A673 (cell line): ENCODE measurements at regions not wholly inside any gene's neighbourhood (a gene's known extent, or its start where the extent isn't known, plus 50 kb on each side); places are given as distances from the start of the nearest gene placed in this dataset.

Experiments used
- BruUV-seq: library from RNA; stranded (reverse); fragments of 400-500 nt; replicated peaks from 2 replicates; lab custom pipeline; 2021; lab: Mats Ljungman, UMichigan
- CTCF ChIA-PET: fragments of 300-600 bp; sonication (Branson Sonifier 250); formaldehyde crosslinking; loops from one replicate; lab custom pipeline; 2022; ENCODE audit warnings: antibody characterized with exemption; lab: Charles Lee
- POLR2A ChIA-PET: fragments of 300-600 bp; sonication (Branson Sonifier 250); formaldehyde crosslinking; loops from one replicate; lab custom pipeline; 2022; ENCODE audit warnings: antibody characterized with exemption; ENCODE audit not compliant: low non-redundant PET; lab: Charles Lee
- DNase-seq: peaks from one replicate; pipeline ENCODE4 v3.0.0-alpha.2; 2015; ENCODE audit warnings: low spot score
- H3K27ac ChIP-seq: fragments of 200-600 bp; sonication (generic); 2 replicates; pipeline ENCODE4 v1.5.1; 2016; ENCODE audit warnings: mixed run types, low read depth, mild to moderate bottlenecking, mixed read lengths, antibody characterized with exemption, low read length; ENCODE audit not compliant: poor library complexity, severe bottlenecking
- H3K27me3 ChIP-seq: fragments of 200-600 bp; sonication (generic); replicated peaks from 2 replicates; pipeline ENCODE4 v1.6.1; 2017; ENCODE audit warnings: mixed run types, low read depth, mild to moderate bottlenecking, mixed read lengths, antibody characterized with exemption, low read length; ENCODE audit not compliant: insufficient read depth, poor library complexity
- H3K36me3 ChIP-seq: fragments of 200-600 bp; sonication (generic); 2 replicates; pipeline ENCODE4 v1.6.1; 2016; ENCODE audit warnings: mixed run types, mild to moderate bottlenecking, mixed read lengths, antibody characterized with exemption, low read length; ENCODE audit not compliant: insufficient read depth, poor library complexity, severe bottlenecking
- H3K4me1 ChIP-seq: fragments of 200-600 bp; sonication (generic); 2 replicates; pipeline ENCODE4 v1.6.1; 2017; ENCODE audit warnings: mixed run types, mild to moderate bottlenecking, mixed read lengths, antibody characterized with exemption, low read length; ENCODE audit not compliant: insufficient read depth, poor library complexity, severe bottlenecking
- H3K4me3 ChIP-seq: fragments of 200-600 bp; sonication (generic); 2 replicates; pipeline ENCODE4 v1.5.1; 2016; ENCODE audit warnings: low read depth, mixed run types, mild to moderate bottlenecking, mixed read lengths, low read length; ENCODE audit not compliant: poor library complexity, severe bottlenecking
- H3K9me3 ChIP-seq: fragments of 200-600 bp; sonication (generic); 2 replicates; pipeline ENCODE4 v1.6.1; 2016; ENCODE audit warnings: mixed run types, low read depth, mild to moderate bottlenecking, mixed read lengths, antibody characterized with exemption, low read length; ENCODE audit not compliant: poor library complexity, severe bottlenecking
- EZH2 ChIP-seq: fragments of 200-600 bp; sonication (generic); IDR thresholded peaks from 2 replicates; pipeline ENCODE4 v1.6.1; 2017; ENCODE audit warnings: borderline replicate concordance, low read depth, mild to moderate bottlenecking, mixed read lengths, antibody characterized with exemption, low read length; ENCODE audit not compliant: poor library complexity, severe bottlenecking
- intact Hi-C: fragments of 100-400 bp; cut with micrococcal nuclease; formaldehyde crosslinking; loops from one replicate; pipeline ENCODE4 v1.10.0; 2022; ENCODE audit not compliant: unreplicated experiment
- TF ChIP-seq, protein P1 (sequence below): fragments of 300-800, 200-600 bp; sonication (generic); conservative IDR thresholded peaks from 2 replicates; pipeline ENCODE4 v1.5.1; 2017; ENCODE audit warnings: low read depth, mild to moderate bottlenecking, antibody characterized with exemption, low read length, moderate library complexity, mixed read lengths

DNA sequence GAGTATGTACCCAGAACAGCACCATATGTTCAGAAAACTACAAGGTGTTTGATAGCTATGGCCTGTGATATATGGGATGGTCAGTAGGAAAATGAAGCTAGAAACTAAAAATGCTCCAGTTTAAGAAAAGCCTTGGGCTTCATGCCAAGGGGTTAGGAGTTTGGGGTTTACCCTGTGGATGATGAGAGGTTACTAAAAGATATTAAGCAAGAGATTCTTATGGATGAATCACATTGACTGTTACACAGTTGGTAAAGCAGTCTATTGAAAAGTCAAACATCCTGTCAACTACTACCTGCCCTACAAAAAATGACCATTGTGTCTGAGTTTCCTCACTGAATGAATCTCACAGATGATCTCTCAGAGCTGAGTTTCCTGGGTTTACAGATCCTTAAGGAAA lies 166.2 kb upstream of the INHBA start:
- H3K36me3 ChIP-seq = no peaks in the 10 kb centered on the region
- peaks cover 19% of the 10 kb centered on the region for H3K4me1 ChIP-seq
- H3K27ac ChIP-seq = no peak overlapping the region
- CTCF ChIA-PET = interaction anchor here (0.5 kb wide), 1 partner anchor 9 kb away, joined by 4 read pairs; no protein-coding TSS in a partner anchor
- no peaks in the 10 kb centered on the region for H3K9me3 ChIP-seq
- no peak overlapping the region for H3K4me3 ChIP-seq
- TF ChIP-seq EZH2 = no peak
- TF ChIP-seq, protein P1, sequence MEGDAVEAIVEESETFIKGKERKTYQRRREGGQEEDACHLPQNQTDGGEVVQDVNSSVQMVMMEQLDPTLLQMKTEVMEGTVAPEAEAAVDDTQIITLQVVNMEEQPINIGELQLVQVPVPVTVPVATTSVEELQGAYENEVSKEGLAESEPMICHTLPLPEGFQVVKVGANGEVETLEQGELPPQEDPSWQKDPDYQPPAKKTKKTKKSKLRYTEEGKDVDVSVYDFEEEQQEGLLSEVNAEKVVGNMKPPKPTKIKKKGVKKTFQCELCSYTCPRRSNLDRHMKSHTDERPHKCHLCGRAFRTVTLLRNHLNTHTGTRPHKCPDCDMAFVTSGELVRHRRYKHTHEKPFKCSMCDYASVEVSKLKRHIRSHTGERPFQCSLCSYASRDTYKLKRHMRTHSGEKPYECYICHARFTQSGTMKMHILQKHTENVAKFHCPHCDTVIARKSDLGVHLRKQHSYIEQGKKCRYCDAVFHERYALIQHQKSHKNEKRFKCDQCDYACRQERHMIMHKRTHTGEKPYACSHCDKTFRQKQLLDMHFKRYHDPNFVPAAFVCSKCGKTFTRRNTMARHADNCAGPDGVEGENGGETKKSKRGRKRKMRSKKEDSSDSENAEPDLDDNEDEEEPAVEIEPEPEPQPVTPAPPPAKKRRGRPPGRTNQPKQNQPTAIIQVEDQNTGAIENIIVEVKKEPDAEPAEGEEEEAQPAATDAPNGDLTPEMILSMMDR = no peak
- BruUV-seq = no TSS peak
- no peak for DNase-seq
- H3K27me3 ChIP-seq = no peaks in the 10 kb centered on the region
- intact Hi-C loops = no loop called here
- POLR2A ChIA-PET = no interaction called here

DNA sequence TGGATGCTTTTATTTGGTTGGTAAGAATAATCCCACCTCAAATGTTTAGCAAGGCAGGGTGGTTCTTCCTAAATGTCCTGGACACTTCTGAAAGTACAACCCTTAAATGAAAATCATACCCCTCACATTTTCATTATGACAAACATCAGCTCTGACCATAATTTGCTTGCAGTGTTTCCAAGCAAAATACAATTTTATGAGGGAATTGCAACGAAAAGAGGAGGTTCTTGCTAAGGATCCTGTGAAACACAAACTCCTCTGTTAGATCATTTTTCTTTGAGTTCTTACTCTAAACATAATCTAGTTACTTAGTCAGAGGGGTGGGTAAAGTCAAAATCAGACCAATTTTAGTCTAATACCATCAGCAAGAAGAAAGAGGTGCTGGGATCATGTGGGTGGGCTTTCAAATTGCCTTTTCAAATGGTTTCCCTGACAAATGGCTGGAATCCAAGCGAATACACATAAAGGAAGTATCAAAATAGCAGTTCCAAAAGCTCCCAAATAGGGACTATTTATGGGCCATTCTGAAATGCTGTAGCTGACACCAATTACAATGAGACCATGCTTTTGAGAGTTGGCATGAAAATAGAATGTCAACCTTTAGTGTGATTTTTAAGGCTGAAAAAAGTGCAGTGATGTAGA lies 164.9 kb upstream of the INHBA start:
- H3K4me3 ChIP-seq = no peak overlapping the region
- TF ChIP-seq EZH2 = no peak
- TF ChIP-seq, protein P1 = no peak
- DNase-seq = peak; percentile 51
- H3K9me3 ChIP-seq = no peaks in the 10 kb centered on the region
- peaks cover 19% of the 10 kb centered on the region for H3K4me1 ChIP-seq
- ChIA-PET POLR2A (no interaction called here), CTCF (no interaction called here)
- intact Hi-C loops = no loop called here
- no TSS peak for BruUV-seq
- H3K27me3 ChIP-seq = no peaks in the 10 kb centered on the region
- no peak overlapping the region for H3K27ac ChIP-seq
- no peaks in the 10 kb centered on the region for H3K36me3 ChIP-seq

DNA sequence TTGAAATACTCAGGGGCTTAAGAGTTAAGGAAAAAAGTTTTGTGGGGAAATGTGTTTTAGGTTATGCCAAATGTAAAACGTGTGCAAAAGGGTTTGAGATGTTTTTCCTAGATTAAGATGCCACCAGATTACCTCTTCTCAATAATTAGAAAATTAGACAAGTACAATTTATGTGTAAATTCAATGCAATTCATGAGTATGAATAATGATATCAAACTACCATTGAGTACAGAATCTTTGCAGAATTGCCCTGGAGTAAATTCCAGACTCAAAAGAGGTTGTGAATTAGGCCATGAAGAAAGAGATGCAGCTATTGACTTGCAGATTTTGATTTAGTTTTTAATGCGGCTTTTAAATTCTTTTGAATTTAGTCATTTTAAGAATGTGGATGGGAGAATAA lies 159.4 kb upstream of the INHBA start:
- TF ChIP-seq EZH2 = no peak
- TF ChIP-seq, protein P1 = no peak
- no peaks in the 10 kb centered on the region for H3K27me3 ChIP-seq
- ChIA-PET CTCF (no interaction called here), POLR2A (no interaction called here)
- H3K36me3 ChIP-seq = no peaks in the 10 kb centered on the region
- H3K4me3 ChIP-seq = no peak overlapping the region
- intact Hi-C loops = no loop called here
- H3K9me3 ChIP-seq = no peaks in the 10 kb centered on the region
- no peak overlapping the region for H3K27ac ChIP-seq
- BruUV-seq = no TSS peak
- H3K4me1 ChIP-seq = peaks cover 7% of the 10 kb centered on the region
- no peak for DNase-seq
